HepG2 (cell line): ENCODE measurements at regions not wholly inside any gene's neighbourhood (a gene's known extent, or its start where the extent isn't known, plus 50 kb on each side); places are given as distances from the start of the nearest gene placed in this dataset.

Experiments
- ATAC-seq: fragments of 200-7000 bp; cut with Tn5 transposase; 3 replicates; pipeline ENCODE4 v1.9.1; 2020; ENCODE audit warnings: mild to moderate bottlenecking, moderate library complexity
- BruUV-seq: library from RNA; stranded (reverse); fragments of 400-500 nt; replicated peaks from 2 replicates; lab custom pipeline; 2021; lab: Mats Ljungman, UMichigan
- CTCF ChIA-PET: fragments of 300-600 bp; formaldehyde crosslinking; extraction: SDS; loops from one replicate; lab custom pipeline; 2021; ENCODE audit warnings: low total read pairs, inconsistent platforms, low intra/inter-chr PET ratio; lab: Yijun Ruan, JAX
- POLR2A ChIA-PET: fragments of 350-600 bp; sonication (Branson Sonifier 250); formaldehyde crosslinking; loops from one replicate; lab custom pipeline; 2020; ENCODE audit warnings: antibody characterized with exemption, inconsistent platforms; lab: Yijun Ruan, JAX
- DNase-seq: peaks from one replicate; pipeline ENCODE4 v3.0.0-alpha.2; 2015; ENCODE audit warnings: low spot score
- FAIRE-seq: peaks from 3 replicates; lab custom pipeline; 2011; peaks lifted over from hg19 to GRCh38; lab: Jason Lieb, UNC
- H2AFZ ChIP-seq: one replicate; pipeline ENCODE4 v1.6.1; 2011; ENCODE audit warnings: low read length, inconsistent platforms
- H3K27ac ChIP-seq: fragments of 300-600 bp; 3 replicates; pipeline ENCODE4 v1.8.0; 2011; ENCODE audit warnings: mixed run types, mild to moderate bottlenecking, mixed read lengths, low read length, inconsistent platforms; ENCODE audit not compliant: insufficient read depth; ENCODE audit errors: extremely low read length
- H3K27me3 ChIP-seq, 2 experiments: fragments of 200-600 bp in 1 of 2; 2 replicates in 1 of 2; 3 replicates in 1 of 2; pipeline versions ENCODE4 v1.6.0 to v1.8.0; 2011; ENCODE audit warnings: low read length in 2 of 2, mild to moderate bottlenecking in 2 of 2, moderate library complexity in 2 of 2, inconsistent platforms in 1 of 2; ENCODE audit not compliant: insufficient read depth in 2 of 2, control insufficient read depth in 1 of 2
- H3K36me3 ChIP-seq, 2 experiments: fragments of 200-600 bp in 1 of 2; replicated peaks in 1 of 2; 2 replicates in 1 of 2; 3 replicates in 1 of 2; pipeline versions ENCODE4 v1.5.1 to v1.8.0; 2011; ENCODE audit warnings: low read length in 2 of 2, inconsistent platforms in 1 of 2; ENCODE audit not compliant: insufficient read depth in 2 of 2, control insufficient read depth in 1 of 2
- H3K4me1 ChIP-seq: 2 replicates; pipeline ENCODE4 v1.5.1; 2012; ENCODE audit warnings: low read length, inconsistent platforms; ENCODE audit not compliant: insufficient read depth
- H3K4me2 ChIP-seq: 2 replicates; pipeline ENCODE4 v1.6.0; 2011; ENCODE audit warnings: low read depth, low read length, inconsistent platforms
- H3K4me3 ChIP-seq, 3 experiments: fragments of 200-600 bp in 1 of 3; sonication (generic), shearing (Covaris generic) in 1 of 3; replicated peaks in 1 of 3; 2 replicates each; pipeline ENCODE4 v1.5.1; 2011 to 2016; ENCODE audit warnings: low read length in 3 of 3, inconsistent platforms in 2 of 3, low read depth in 2 of 3, mild to moderate bottlenecking in 2 of 3, control low read depth in 1 of 3, mixed read lengths in 1 of 3; ENCODE audit not compliant: insufficient read depth in 1 of 3
- H3K79me2 ChIP-seq: one replicate; pipeline ENCODE4 v1.6.1; 2011; ENCODE audit warnings: low read length, inconsistent platforms; ENCODE audit not compliant: insufficient read depth
- H3K9ac ChIP-seq: 2 replicates; pipeline ENCODE4 v1.6.0; 2011; ENCODE audit warnings: mild to moderate bottlenecking, low read depth, low read length, inconsistent platforms; ENCODE audit not compliant: insufficient read depth
- H3K9me3 ChIP-seq: 2 replicates; pipeline ENCODE4 v1.5.1; 2012; ENCODE audit warnings: mild to moderate bottlenecking, low read length
- H4K20me1 ChIP-seq: 2 replicates; pipeline ENCODE4 v1.6.0; 2011; ENCODE audit warnings: inconsistent platforms, mild to moderate bottlenecking, low read length, moderate library complexity; ENCODE audit not compliant: insufficient read depth
- CREM ChIP-seq, 2 experiments: sonication (generic) in 1 of 2; formaldehyde crosslinking in 1 of 2; IDR thresholded peaks; 2 replicates each; pipeline versions ENCODE4 v1.4.0 to v1.6.1; 2016 to 2020; ENCODE audit warnings: antibody characterized with exemption in 1 of 2, mild to moderate bottlenecking in 1 of 2, missing genetic modification reagents in 1 of 2
- HNRNPLL ChIP-seq: fragments of 200-400 bp; formaldehyde crosslinking; IDR thresholded peaks from 2 replicates; pipeline ENCODE4 v1.6.1; 2017; ENCODE audit warnings: mild to moderate bottlenecking, low read depth, low read length; ENCODE audit not compliant: poor library complexity, severe bottlenecking
- MAZ ChIP-seq, 2 experiments: sonication (generic) in 1 of 2; formaldehyde crosslinking in 1 of 2; IDR thresholded peaks; 2 replicates each; pipeline versions ENCODE4 v1.5.0 to v1.6.1; 2012 to 2020; ENCODE audit warnings: low read depth in 2 of 2, mild to moderate bottlenecking in 2 of 2, borderline replicate concordance in 1 of 2, improper control_type of control experiment in 1 of 2, low read length in 1 of 2, missing genetic modification reagents in 1 of 2, moderate library complexity in 1 of 2
- SMAD9 ChIP-seq: sonication (generic); formaldehyde crosslinking; IDR thresholded peaks from 2 replicates; pipeline ENCODE4 v1.5.1; 2020; ENCODE audit warnings: mild to moderate bottlenecking, missing genetic modification reagents
- SMARCE1 ChIP-seq: fragments of 450-650 bp; IDR thresholded peaks from 2 replicates; pipeline ENCODE4 v1.6.1; 2017; ENCODE audit warnings: borderline replicate concordance
- ZNF451 ChIP-seq: sonication (generic); formaldehyde crosslinking; IDR thresholded peaks from 2 replicates; pipeline ENCODE4 v1.5.0; 2020; ENCODE audit warnings: mild to moderate bottlenecking, missing genetic modification reagents
- ZNF558 ChIP-seq: sonication (generic); formaldehyde crosslinking; IDR thresholded peaks from 2 replicates; pipeline ENCODE4 v1.9.0; 2022; ENCODE audit warnings: mild to moderate bottlenecking, missing genetic modification reagents, borderline replicate concordance
- in situ Hi-C: cut with HindIII; loops from 2 replicates; pipeline ENCODE4 v1.10.0; 2017; ENCODE audit warnings: low pct_unique_long_range_greater_than_20kb; ENCODE audit not compliant: extremely low pct_ligation_motif_present
- intact Hi-C: fragments of 100-400 bp; cut with micrococcal nuclease; formaldehyde crosslinking; loops from one replicate; pipeline ENCODE4 v1.10.0; 2022; ENCODE audit not compliant: unreplicated experiment
- TF ChIP-seq, protein P1 (sequence below): sonication (generic); formaldehyde crosslinking; IDR thresholded peaks from 2 replicates; pipeline ENCODE4 v1.4.0; 2020; ENCODE audit warnings: mild to moderate bottlenecking, missing genetic modification reagents
- TF ChIP-seq, protein P2 (sequence below): sonication (generic); formaldehyde crosslinking; IDR thresholded peaks from 2 replicates; pipeline ENCODE4 v1.4.0; 2020; ENCODE audit warnings: low read depth, mild to moderate bottlenecking, missing genetic modification reagents

DNA sequence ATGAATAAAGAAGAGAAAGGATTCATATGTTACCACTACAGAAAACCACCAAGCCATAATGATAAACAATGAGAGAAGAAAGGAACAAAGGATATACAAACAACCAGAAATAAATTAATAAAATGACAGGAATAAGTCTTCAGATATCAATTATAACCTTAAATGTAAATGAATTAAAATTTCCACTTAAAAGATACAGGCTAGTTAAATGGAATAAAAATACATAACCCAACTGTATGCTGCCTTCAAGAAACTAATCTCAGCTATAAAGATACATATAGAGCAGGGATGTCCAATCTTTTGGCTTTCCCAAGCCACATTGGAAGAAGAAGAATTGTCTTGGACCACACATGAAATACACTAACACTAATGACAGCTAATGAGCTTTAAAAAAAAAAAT lies 135.9 kb upstream of the GJE1 start:
- H3K36me3 ChIP-seq, result no peaks in the 10 kb centered on the region
- ATAC-seq (no peak), DNase-seq (no peak), FAIRE-seq (no peak)
- POLR2A ChIA-PET, result no interaction called here
- no peak overlapping the region for H3K27ac ChIP-seq
- CTCF ChIA-PET, result no interaction called here
- H3K4me1 ChIP-seq, result no peaks in the 10 kb centered on the region
- no peak overlapping the region for H3K4me2 ChIP-seq
- BruUV-seq, result no TSS peak
- intact Hi-C loops, result no loop called here
- no peaks in the 10 kb centered on the region for H3K27me3 ChIP-seq
- H3K4me3 ChIP-seq, result no peak overlapping the region
- H3K9me3 ChIP-seq, result no peaks in the 10 kb centered on the region
- no peak overlapping the region for H2AFZ ChIP-seq
- H3K79me2 ChIP-seq, result no peaks in the 10 kb centered on the region
- no peaks in the 10 kb centered on the region for H4K20me1 ChIP-seq
- in situ Hi-C loops, result no loop called here
- H3K9ac ChIP-seq, result no peak overlapping the region
- TF ChIP-seq HNRNPLL, result no peak
- no peak for TF ChIP-seq ZNF558 (CRISPR knock-in tag)
- TF ChIP-seq, protein P1, sequence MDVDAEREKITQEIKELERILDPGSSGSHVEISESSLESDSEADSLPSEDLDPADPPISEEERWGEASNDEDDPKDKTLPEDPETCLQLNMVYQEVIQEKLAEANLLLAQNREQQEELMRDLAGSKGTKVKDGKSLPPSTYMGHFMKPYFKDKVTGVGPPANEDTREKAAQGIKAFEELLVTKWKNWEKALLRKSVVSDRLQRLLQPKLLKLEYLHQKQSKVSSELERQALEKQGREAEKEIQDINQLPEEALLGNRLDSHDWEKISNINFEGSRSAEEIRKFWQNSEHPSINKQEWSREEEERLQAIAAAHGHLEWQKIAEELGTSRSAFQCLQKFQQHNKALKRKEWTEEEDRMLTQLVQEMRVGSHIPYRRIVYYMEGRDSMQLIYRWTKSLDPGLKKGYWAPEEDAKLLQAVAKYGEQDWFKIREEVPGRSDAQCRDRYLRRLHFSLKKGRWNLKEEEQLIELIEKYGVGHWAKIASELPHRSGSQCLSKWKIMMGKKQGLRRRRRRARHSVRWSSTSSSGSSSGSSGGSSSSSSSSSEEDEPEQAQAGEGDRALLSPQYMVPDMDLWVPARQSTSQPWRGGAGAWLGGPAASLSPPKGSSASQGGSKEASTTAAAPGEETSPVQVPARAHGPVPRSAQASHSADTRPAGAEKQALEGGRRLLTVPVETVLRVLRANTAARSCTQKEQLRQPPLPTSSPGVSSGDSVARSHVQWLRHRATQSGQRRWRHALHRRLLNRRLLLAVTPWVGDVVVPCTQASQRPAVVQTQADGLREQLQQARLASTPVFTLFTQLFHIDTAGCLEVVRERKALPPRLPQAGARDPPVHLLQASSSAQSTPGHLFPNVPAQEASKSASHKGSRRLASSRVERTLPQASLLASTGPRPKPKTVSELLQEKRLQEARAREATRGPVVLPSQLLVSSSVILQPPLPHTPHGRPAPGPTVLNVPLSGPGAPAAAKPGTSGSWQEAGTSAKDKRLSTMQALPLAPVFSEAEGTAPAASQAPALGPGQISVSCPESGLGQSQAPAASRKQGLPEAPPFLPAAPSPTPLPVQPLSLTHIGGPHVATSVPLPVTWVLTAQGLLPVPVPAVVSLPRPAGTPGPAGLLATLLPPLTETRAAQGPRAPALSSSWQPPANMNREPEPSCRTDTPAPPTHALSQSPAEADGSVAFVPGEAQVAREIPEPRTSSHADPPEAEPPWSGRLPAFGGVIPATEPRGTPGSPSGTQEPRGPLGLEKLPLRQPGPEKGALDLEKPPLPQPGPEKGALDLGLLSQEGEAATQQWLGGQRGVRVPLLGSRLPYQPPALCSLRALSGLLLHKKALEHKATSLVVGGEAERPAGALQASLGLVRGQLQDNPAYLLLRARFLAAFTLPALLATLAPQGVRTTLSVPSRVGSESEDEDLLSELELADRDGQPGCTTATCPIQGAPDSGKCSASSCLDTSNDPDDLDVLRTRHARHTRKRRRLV, result no peak
- TF ChIP-seq ZNF451 (CRISPR knock-in tag), result no peak
- no peak for TF ChIP-seq SMAD9
- TF ChIP-seq SMARCE1, result no peak
- TF ChIP-seq MAZ (IDR thresholded peaks at IDR 0.05; ENCODE audit: borderline replicate concordance, low read depth, low read length), result no peak
- TF ChIP-seq MAZ (CRISPR knock-in tag; IDR thresholded peaks at IDR 0.05; ENCODE audit: low read depth), result no peak
- no peak for TF ChIP-seq CREM (IDR thresholded peaks at IDR 0.05)
- no peak for TF ChIP-seq CREM (CRISPR knock-in tag; IDR thresholded peaks at IDR 0.05)
- TF ChIP-seq, protein P2, sequence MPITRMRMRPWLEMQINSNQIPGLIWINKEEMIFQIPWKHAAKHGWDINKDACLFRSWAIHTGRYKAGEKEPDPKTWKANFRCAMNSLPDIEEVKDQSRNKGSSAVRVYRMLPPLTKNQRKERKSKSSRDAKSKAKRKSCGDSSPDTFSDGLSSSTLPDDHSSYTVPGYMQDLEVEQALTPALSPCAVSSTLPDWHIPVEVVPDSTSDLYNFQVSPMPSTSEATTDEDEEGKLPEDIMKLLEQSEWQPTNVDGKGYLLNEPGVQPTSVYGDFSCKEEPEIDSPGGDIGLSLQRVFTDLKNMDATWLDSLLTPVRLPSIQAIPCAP (CRISPR knock-in tag), result no peak
